OCI-LY3 (cell line): ENCODE measurements at regions not wholly inside any gene's neighbourhood (a gene's known extent, or its start where the extent isn't known, plus 50 kb on each side); places are given as distances from the start of the nearest gene placed in this dataset.
"Not testable (repeated sequence)": the region's sequence is repeated elsewhere in the genome, so short reads cannot be mapped to it uniquely, and the experiment has no call there.

Source experiments
- H2AFZ ChIP-seq: fragments of 200-600, 300-600 bp; shearing (Covaris generic); 2 replicates; pipeline ENCODE4 v1.6.0; 2014; ENCODE audit warnings: antibody characterized with exemption, low read depth, low read length
- H3K27ac ChIP-seq: fragments of 200-600, 300-600 bp; sonication (generic); 2 replicates; pipeline ENCODE4 v1.5.1; 2014; ENCODE audit warnings: mild to moderate bottlenecking, low read length, moderate library complexity, mixed read lengths
- H3K27me3 ChIP-seq: fragments of 200-600, 300-600 bp; sonication (generic); 2 replicates; pipeline ENCODE4 v1.6.1; 2014; ENCODE audit warnings: low read depth, low read length, mixed read lengths
- H3K36me3 ChIP-seq: fragments of 200-600, 300-600 bp; sonication (generic); replicated peaks from 2 replicates; pipeline ENCODE3; 2014; ENCODE audit warnings: low read depth, low read length, mixed read lengths
- H3K4me1 ChIP-seq: fragments of 300-600, 200-600 bp; sonication (generic); 2 replicates; pipeline ENCODE4 v1.6.1; 2014; ENCODE audit warnings: low read length, mixed read lengths
- H3K4me2 ChIP-seq: fragments of 200-600, 300-600 bp; sonication (generic); 2 replicates; pipeline ENCODE4 v1.6.1; 2014; ENCODE audit warnings: low read length, mixed read lengths
- H3K4me3 ChIP-seq: fragments of 300-600, 200-600 bp; sonication (generic); 2 replicates; pipeline ENCODE4 v1.5.1; 2014; ENCODE audit warnings: antibody characterized with exemption, mild to moderate bottlenecking, low read length, moderate library complexity
- H3K79me2 ChIP-seq: fragments of 300-600, 200-600 bp; shearing (Covaris generic); 2 replicates; pipeline ENCODE4 v1.6.1; 2014; ENCODE audit warnings: mild to moderate bottlenecking, low read length, mixed read lengths
- H3K9ac ChIP-seq: fragments of 300-600, 200-600 bp; shearing (Covaris generic); 2 replicates; pipeline ENCODE4 v1.6.0; 2014; ENCODE audit warnings: mild to moderate bottlenecking, low read length, moderate library complexity
- H3K9me3 ChIP-seq: fragments of 200-600, 300-600 bp; shearing (Covaris generic); 2 replicates; pipeline ENCODE4 v1.6.1; 2014; ENCODE audit warnings: low read length, mixed read lengths; ENCODE audit not compliant: insufficient read depth
- H4K20me1 ChIP-seq: fragments of 200-600, 300-600 bp; sonication (generic); 2 replicates; pipeline ENCODE4 v1.6.1; 2016; ENCODE audit warnings: low read length, mixed read lengths; ENCODE audit not compliant: insufficient read depth
- CTCF ChIP-seq: fragments of 200-600, 300-600 bp; sonication (generic); IDR thresholded peaks from 2 replicates; pipeline ENCODE4 v1.5.1; 2014; ENCODE audit warnings: antibody characterized with exemption, low read length, low read depth

GRCh38 chr12:31162896-31163560 is 89.4 kb downstream of the DDX11 start:
- not testable (repeated sequence) for H3K27me3 ChIP-seq, H3K79me2 ChIP-seq, H4K20me1 ChIP-seq, H3K4me3 ChIP-seq, H3K4me1 ChIP-seq, H3K27ac ChIP-seq, H3K9me3 ChIP-seq, H3K9ac ChIP-seq, H3K36me3 ChIP-seq, H2AFZ ChIP-seq, H3K4me2 ChIP-seq

- not testable (repeated sequence) for H2AFZ ChIP-seq, H3K9me3 ChIP-seq, H4K20me1 ChIP-seq, H3K27me3 ChIP-seq, H3K4me3 ChIP-seq, H3K27ac ChIP-seq, H3K36me3 ChIP-seq, H3K9ac ChIP-seq, H3K4me2 ChIP-seq, H3K4me1 ChIP-seq, H3K79me2 ChIP-seq
Measured at GRCh38 chr12:31174293-31174692, 100.6 kb downstream of the DDX11 start.

- H2AFZ ChIP-seq, H3K4me2 ChIP-seq, H4K20me1 ChIP-seq, H3K4me1 ChIP-seq, H3K9me3 ChIP-seq, H3K27ac ChIP-seq, H3K79me2 ChIP-seq, H3K36me3 ChIP-seq, H3K27me3 ChIP-seq, H3K9ac ChIP-seq, H3K4me3 ChIP-seq: not testable (repeated sequence)
- TF ChIP-seq CTCF: peak; percentile 26
Measured at GRCh38 chr12:31177514-31177913, 103.9 kb downstream of the DDX11 start.

- not testable (repeated sequence) for H3K4me2 ChIP-seq, H3K36me3 ChIP-seq, H3K79me2 ChIP-seq, H2AFZ ChIP-seq, H3K9ac ChIP-seq, H3K9me3 ChIP-seq, H3K4me1 ChIP-seq, H3K4me3 ChIP-seq, H3K27me3 ChIP-seq, H3K27ac ChIP-seq, H4K20me1 ChIP-seq
Measured at GRCh38 chr12:31178875-31179274, 105.2 kb downstream of the DDX11 start.

GRCh38 chr12:31179627-31180237 is 106.1 kb downstream of the DDX11 start:
- not testable (repeated sequence) for H3K4me3 ChIP-seq, H3K27ac ChIP-seq, H4K20me1 ChIP-seq, H2AFZ ChIP-seq, H3K79me2 ChIP-seq, H3K9me3 ChIP-seq, H3K36me3 ChIP-seq, H3K9ac ChIP-seq, H3K27me3 ChIP-seq, H3K4me1 ChIP-seq, H3K4me2 ChIP-seq

GRCh38 chr12:31182571-31182970 is 108.9 kb downstream of the DDX11 start:
- H3K4me2 ChIP-seq: not testable (repeated sequence)

GRCh38 chr12:31183107-31183506 is 109.4 kb downstream of the DDX11 start:
- not testable (repeated sequence) for H3K4me1 ChIP-seq, H3K36me3 ChIP-seq, H3K9ac ChIP-seq, H3K27ac ChIP-seq, H4K20me1 ChIP-seq, H3K4me3 ChIP-seq, H3K27me3 ChIP-seq, H3K79me2 ChIP-seq, H2AFZ ChIP-seq, H3K9me3 ChIP-seq, H3K4me2 ChIP-seq

More at GRCh38 chr12:31182571-31182970, 108.9 kb downstream of the DDX11 start:
- not testable (repeated sequence) for H3K27me3 ChIP-seq, H4K20me1 ChIP-seq, H3K9me3 ChIP-seq, H2AFZ ChIP-seq, H3K27ac ChIP-seq, H3K9ac ChIP-seq, H3K36me3 ChIP-seq, H3K79me2 ChIP-seq, H3K4me1 ChIP-seq, H3K4me3 ChIP-seq

GRCh38 chr12:31183899-31184298 is 110.2 kb downstream of the DDX11 start:
- H3K9ac ChIP-seq, H3K4me2 ChIP-seq: not testable (repeated sequence)

GRCh38 chr12:31184667-31185066 is 111.0 kb downstream of the DDX11 start:
- H4K20me1 ChIP-seq, H3K79me2 ChIP-seq, H3K9ac ChIP-seq, H3K9me3 ChIP-seq, H3K36me3 ChIP-seq, H3K4me1 ChIP-seq, H3K4me2 ChIP-seq, H3K4me3 ChIP-seq, H3K27me3 ChIP-seq, H2AFZ ChIP-seq, H3K27ac ChIP-seq: not testable (repeated sequence)

More at GRCh38 chr12:31183899-31184298, 110.2 kb downstream of the DDX11 start:
- H3K36me3 ChIP-seq, H3K4me1 ChIP-seq, H2AFZ ChIP-seq, H4K20me1 ChIP-seq, H3K79me2 ChIP-seq, H3K9me3 ChIP-seq, H3K27ac ChIP-seq, H3K4me3 ChIP-seq, H3K27me3 ChIP-seq: not testable (repeated sequence)
